H1 (cell line): ENCODE measurements at regions not wholly inside any gene's neighbourhood (a gene's known extent, or its start where the extent isn't known, plus 50 kb on each side); places are given as distances from the start of the nearest gene placed in this dataset.

ENCODE experiments used
- CTCF ChIA-PET: fragments of 300-600 bp; sonication (Branson Sonifier 250); formaldehyde crosslinking; loops from one replicate; lab custom pipeline; 2021; ENCODE audit not compliant: partially characterized antibody; lab: Charles Lee
- POLR2A ChIA-PET: fragments of 300-600 bp; sonication (Branson Sonifier 250); formaldehyde crosslinking; loops from one replicate; lab custom pipeline; 2021; ENCODE audit warnings: inconsistent platforms; ENCODE audit not compliant: partially characterized antibody; lab: Charles Lee
- DNase-seq, 2 experiments: peaks; one replicate each; pipeline versions ENCODE4 v3.0.0 to v3.0.0-alpha.2; 2010 to 2022; ENCODE audit warnings: low spot score in 2 of 2, low read depth in 1 of 2, mixed read lengths in 1 of 2
- FAIRE-seq: peaks from 2 replicates; lab custom pipeline; 2011; peaks lifted over from hg19 to GRCh38; lab: Jason Lieb, UNC
- H2AFZ ChIP-seq: 2 replicates; pipeline ENCODE4 v1.8.1; 2012; ENCODE audit warnings: low read length, inconsistent platforms
- H2AK5ac ChIP-seq: 2 replicates; pipeline ENCODE4 v1.6.1; 2013; ENCODE audit warnings: low read depth, low read length
- H2BK120ac ChIP-seq: replicated peaks from 2 replicates; pipeline ENCODE3; 2013; ENCODE audit warnings: low read depth, low read length, inconsistent platforms
- H2BK12ac ChIP-seq: 2 replicates; pipeline ENCODE4 v1.6.1; 2013; ENCODE audit warnings: low read depth, low read length
- H2BK15ac ChIP-seq: 2 replicates; pipeline ENCODE4 v1.6.1; 2013; ENCODE audit warnings: low read length
- H2BK20ac ChIP-seq: 2 replicates; pipeline ENCODE4 v1.6.1; 2013; ENCODE audit warnings: low read length
- H2BK5ac ChIP-seq: 2 replicates; pipeline ENCODE4 v1.6.1; 2013; ENCODE audit warnings: low read depth, low read length
- H3K14ac ChIP-seq: 2 replicates; pipeline ENCODE4 v1.6.1; 2013; ENCODE audit warnings: inconsistent platforms; ENCODE audit not compliant: insufficient read length
- H3K18ac ChIP-seq: 2 replicates; pipeline ENCODE4 v1.6.1; 2013; ENCODE audit warnings: low read length; ENCODE audit errors: extremely low read depth
- H3K23ac ChIP-seq: 2 replicates; pipeline ENCODE4 v1.6.1; 2013; ENCODE audit warnings: inconsistent platforms; ENCODE audit not compliant: insufficient read length
- H3K23me2 ChIP-seq: 2 replicates; pipeline ENCODE4 v1.6.1; 2013; ENCODE audit warnings: low read depth, low read length
- H3K27ac ChIP-seq: 2 replicates; pipeline ENCODE4 v1.6.1; 2011; ENCODE audit warnings: low read depth, low read length, inconsistent platforms
- H3K27me3 ChIP-seq, 4 experiments: replicated peaks in 1 of 4; 1 replicate in 1 of 4; 2 replicates in 3 of 4; pipeline versions ENCODE4 v1.6.1 to v1.8.1; 2011 to 2013; ENCODE audit warnings: low read length in 3 of 4, mild to moderate bottlenecking in 3 of 4, inconsistent platforms in 2 of 4, mixed read lengths in 2 of 4, moderate library complexity in 1 of 4; ENCODE audit not compliant: control insufficient read depth in 3 of 4, insufficient read depth in 3 of 4; ENCODE audit errors: extremely low read depth in 1 of 4
- H3K36me3 ChIP-seq, 4 experiments: 2 replicates each; pipeline versions ENCODE4 v1.6.1 to v1.8.1; 2011 to 2013; ENCODE audit warnings: mild to moderate bottlenecking in 4 of 4, low read length in 3 of 4, moderate library complexity in 2 of 4, control low read depth in 1 of 4, inconsistent platforms in 1 of 4; ENCODE audit not compliant: insufficient read depth in 4 of 4, control insufficient read depth in 2 of 4
- H3K4ac ChIP-seq: replicated peaks from 2 replicates; pipeline ENCODE3; 2013; ENCODE audit warnings: low read length, low read depth, mixed read lengths, inconsistent platforms; ENCODE audit not compliant: insufficient read length
- H3K4me1 ChIP-seq, 4 experiments: replicated peaks in 1 of 4; 1 replicate in 1 of 4; 2 replicates in 3 of 4; pipeline versions ENCODE4 v1.6.1 to v1.8.1; 2011 to 2013; ENCODE audit warnings: low read length in 3 of 4, inconsistent platforms in 2 of 4, mixed read lengths in 1 of 4; ENCODE audit not compliant: insufficient read depth in 4 of 4, control insufficient read depth in 3 of 4
- H3K4me2 ChIP-seq, 2 experiments: 2 replicates each; pipeline versions ENCODE4 v1.6.1 to v1.8.1; 2011 to 2013; ENCODE audit warnings: low read depth in 2 of 2, low read length in 2 of 2, control low read depth in 1 of 2, inconsistent platforms in 1 of 2, mild to moderate bottlenecking in 1 of 2; ENCODE audit not compliant: insufficient read depth in 1 of 2
- H3K4me3 ChIP-seq, 4 experiments: fragments of 200-600, 300-600 bp in 1 of 4; sonication (generic), shearing (Covaris generic), sonication (Bioruptor Twin) in 1 of 4; 2 replicates each; pipeline versions ENCODE4 v1.5.1 to v1.8.1; 2011 to 2016; ENCODE audit warnings: low read length in 4 of 4, low read depth in 3 of 4, control low read depth in 2 of 4, inconsistent platforms in 2 of 4, mild to moderate bottlenecking in 2 of 4, mixed read lengths in 1 of 4, moderate library complexity in 1 of 4; ENCODE audit not compliant: insufficient read depth in 2 of 4; ENCODE audit errors: extremely low read depth in 1 of 4
- H3K56ac ChIP-seq: replicated peaks from 2 replicates; pipeline ENCODE3; 2013; ENCODE audit warnings: low read depth, mild to moderate bottlenecking, mixed read lengths, low read length, inconsistent platforms; ENCODE audit not compliant: insufficient read length
- H3K79me1 ChIP-seq: 2 replicates; pipeline ENCODE4 v1.6.1; 2013; ENCODE audit warnings: low read depth, low read length, control low read depth
- H3K79me2 ChIP-seq, 2 experiments: 2 replicates each; pipeline versions ENCODE4 v1.6.1 to v1.8.1; 2012 to 2013; ENCODE audit warnings: low read length in 2 of 2, mild to moderate bottlenecking in 2 of 2, inconsistent platforms in 1 of 2; ENCODE audit not compliant: insufficient read depth in 2 of 2, control insufficient read depth in 1 of 2
- H3K9ac ChIP-seq, 4 experiments: replicated peaks in 1 of 4; 1 replicate in 1 of 4; 2 replicates in 3 of 4; pipeline versions ENCODE4 v1.6.1 to v1.8.1; 2011 to 2013; ENCODE audit warnings: low read depth in 3 of 4, low read length in 3 of 4, control low read depth in 2 of 4, mild to moderate bottlenecking in 2 of 4, moderate library complexity in 2 of 4, inconsistent platforms in 1 of 4; ENCODE audit errors: extremely low read depth in 1 of 4
- H3K9me3 ChIP-seq, 2 experiments: 2 replicates each; pipeline versions ENCODE4 v1.6.1 to v1.8.1; 2012 to 2013; ENCODE audit warnings: mild to moderate bottlenecking in 2 of 2, moderate library complexity in 2 of 2, control low read depth in 1 of 2, inconsistent platforms in 1 of 2, low read depth in 1 of 2, low read length in 1 of 2, mixed read lengths in 1 of 2; ENCODE audit not compliant: insufficient read depth in 2 of 2
- H4K20me1 ChIP-seq, 2 experiments: replicated peaks in 1 of 2; 2 replicates each; pipeline versions ENCODE3 to v1.8.1; 2011 to 2013; ENCODE audit warnings: inconsistent platforms in 2 of 2, low read length in 2 of 2, mild to moderate bottlenecking in 1 of 2; ENCODE audit not compliant: insufficient read depth in 2 of 2, control insufficient read depth in 1 of 2
- H4K5ac ChIP-seq: 2 replicates; pipeline ENCODE4 v1.6.1; 2013; ENCODE audit warnings: low read length, low read depth, mixed read lengths, inconsistent platforms; ENCODE audit not compliant: insufficient read length
- H4K8ac ChIP-seq: 2 replicates; pipeline ENCODE4 v1.8.0; 2013; ENCODE audit warnings: mild to moderate bottlenecking, moderate library complexity, low read length, inconsistent platforms; ENCODE audit not compliant: insufficient read depth; ENCODE audit errors: extremely low read depth
- H4K91ac ChIP-seq: replicated peaks from 2 replicates; pipeline ENCODE3; 2013; ENCODE audit warnings: low read length, mixed read lengths, inconsistent platforms; ENCODE audit not compliant: insufficient read length
- GTF2F1 ChIP-seq: IDR thresholded peaks from 2 replicates; pipeline ENCODE4 v1.6.1; 2012; ENCODE audit warnings: low read depth, low read length, improper control_type of control experiment, borderline replicate concordance
- WGBS, 2 experiments: shearing (Covaris generic) in 1 of 2; methylation state at CpG; one replicate each; pipeline versions ENCODE4 v1.1.6 to v1.1.7; 2013 to 2015; ENCODE audit warnings: low lambda C conversion rate in 2 of 2, mixed read lengths in 2 of 2, inconsistent platforms in 1 of 2, low coverage in 1 of 2, missing lambda C conversion rate in 1 of 2; ENCODE audit not compliant: insufficient replicate concordance in 2 of 2, insufficient coverage in 1 of 2, insufficient read length in 1 of 2; ENCODE audit errors: extremely low coverage in 1 of 2, missing lambda C conversion rate in 1 of 2; 5-methylcytosine and 5-hydroxymethylcytosine counted together
- TF ChIP-seq, protein P1 (sequence below), 3 experiments: IDR thresholded peaks; 1 replicate in 2 of 3; 2 replicates in 1 of 3; pipeline versions ENCODE4 v1.5.1 to v1.6.1; 2011; ENCODE audit warnings: low read length in 3 of 3, mild to moderate bottlenecking in 3 of 3, inconsistent platforms in 2 of 3, low read depth in 1 of 3, moderate library complexity in 1 of 3; ENCODE audit not compliant: insufficient read depth in 1 of 3; ENCODE audit errors: control extremely low read depth in 1 of 3

DNA sequence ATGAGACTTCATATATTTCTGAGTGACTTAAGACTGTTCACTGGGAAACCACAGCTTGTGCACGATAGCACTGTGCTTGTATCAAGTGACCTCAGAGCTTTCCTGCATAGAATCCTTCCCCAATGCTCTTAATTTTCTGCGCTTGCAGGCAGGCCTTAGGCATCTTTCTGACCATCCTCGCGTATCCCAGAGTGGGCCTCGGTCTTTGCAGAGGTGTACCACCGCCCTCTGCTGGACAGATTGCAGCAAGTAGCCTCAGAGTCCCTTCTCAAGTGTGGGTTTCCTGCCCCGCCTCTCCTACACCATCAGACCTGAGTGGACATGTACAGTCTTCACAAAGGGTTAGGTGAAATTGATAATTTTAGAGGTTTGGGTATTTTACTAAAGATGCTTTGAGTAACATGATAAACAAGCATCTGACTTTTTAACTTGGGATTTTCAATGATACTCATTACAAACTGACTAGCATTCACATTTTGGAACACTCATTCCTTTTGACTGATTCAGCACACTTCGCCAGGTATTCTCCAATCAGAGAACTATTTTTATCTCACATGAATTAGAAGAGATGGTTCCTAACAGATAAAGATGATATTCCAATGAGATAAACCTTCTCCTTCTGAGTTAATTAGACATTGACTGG lies 246.5 kb upstream of the USP25 start:
- H3K4me3 ChIP-seq: no peak overlapping the region
- H3K79me2 ChIP-seq: no peaks in the 10 kb centered on the region
- no peak overlapping the region for H3K56ac ChIP-seq
- WGBS, 2 experiments: 29% methylated on average over 8 of the region's 8 CpGs; no CpG with 5 or more reads in 1 of the 2 experiments
- H2BK12ac ChIP-seq: no peak overlapping the region
- no peak overlapping the region for H4K91ac ChIP-seq
- H3K27me3 ChIP-seq: no peaks in the 10 kb centered on the region
- no peaks in the 10 kb centered on the region for H4K20me1 ChIP-seq
- ChIA-PET POLR2A (no interaction called here), CTCF (interaction anchor here (0.6 to 2.0 kb wide), 36 partner anchors 9 to 648 kb away, joined by 3 to 9 read pairs (median 3); no protein-coding TSS in a partner anchor)
- no peaks in the 10 kb centered on the region for H3K9me3 ChIP-seq
- no peak overlapping the region for H3K18ac ChIP-seq
- no peak overlapping the region for H4K5ac ChIP-seq
- no peaks in the 10 kb centered on the region for H3K79me1 ChIP-seq
- H3K23ac ChIP-seq: no peak overlapping the region
- H4K8ac ChIP-seq: no peak overlapping the region
- no peak overlapping the region for H3K4me2 ChIP-seq
- no peak overlapping the region for H2AFZ ChIP-seq
- H2BK120ac ChIP-seq: no peak overlapping the region
- no peak overlapping the region for H2BK15ac ChIP-seq
- FAIRE-seq (peak; percentile 92), DNase-seq (peak; percentile 70 to 89)
- no peak overlapping the region for H2BK5ac ChIP-seq
- H3K9ac ChIP-seq: no peak overlapping the region
- H3K4me1 ChIP-seq: no peaks in the 10 kb centered on the region
- no peak overlapping the region for H3K4ac ChIP-seq
- H3K14ac ChIP-seq: no peak overlapping the region
- no peaks in the 10 kb centered on the region for H3K23me2 ChIP-seq
- no peaks in the 10 kb centered on the region for H3K36me3 ChIP-seq
- H2AK5ac ChIP-seq: no peak overlapping the region
- H3K27ac ChIP-seq: no peak overlapping the region
- no peak overlapping the region for H2BK20ac ChIP-seq
- TF ChIP-seq, protein P1, sequence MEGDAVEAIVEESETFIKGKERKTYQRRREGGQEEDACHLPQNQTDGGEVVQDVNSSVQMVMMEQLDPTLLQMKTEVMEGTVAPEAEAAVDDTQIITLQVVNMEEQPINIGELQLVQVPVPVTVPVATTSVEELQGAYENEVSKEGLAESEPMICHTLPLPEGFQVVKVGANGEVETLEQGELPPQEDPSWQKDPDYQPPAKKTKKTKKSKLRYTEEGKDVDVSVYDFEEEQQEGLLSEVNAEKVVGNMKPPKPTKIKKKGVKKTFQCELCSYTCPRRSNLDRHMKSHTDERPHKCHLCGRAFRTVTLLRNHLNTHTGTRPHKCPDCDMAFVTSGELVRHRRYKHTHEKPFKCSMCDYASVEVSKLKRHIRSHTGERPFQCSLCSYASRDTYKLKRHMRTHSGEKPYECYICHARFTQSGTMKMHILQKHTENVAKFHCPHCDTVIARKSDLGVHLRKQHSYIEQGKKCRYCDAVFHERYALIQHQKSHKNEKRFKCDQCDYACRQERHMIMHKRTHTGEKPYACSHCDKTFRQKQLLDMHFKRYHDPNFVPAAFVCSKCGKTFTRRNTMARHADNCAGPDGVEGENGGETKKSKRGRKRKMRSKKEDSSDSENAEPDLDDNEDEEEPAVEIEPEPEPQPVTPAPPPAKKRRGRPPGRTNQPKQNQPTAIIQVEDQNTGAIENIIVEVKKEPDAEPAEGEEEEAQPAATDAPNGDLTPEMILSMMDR (IDR thresholded peaks at IDR 0.05; ENCODE audit: control extremely low read depth in 1 of 3, insufficient read depth in 1 of 3, low read depth in 1 of 3, low read length in 3 of 3): peak; percentile 86 to 92 (median 88)
- no peak for TF ChIP-seq GTF2F1
